ENCODE measurements at regions not wholly inside any gene's neighbourhood (a gene's known extent, or its start where the extent isn't known, plus 50 kb on each side); places are given as distances from the start of the nearest gene placed in this dataset.

DNA sequence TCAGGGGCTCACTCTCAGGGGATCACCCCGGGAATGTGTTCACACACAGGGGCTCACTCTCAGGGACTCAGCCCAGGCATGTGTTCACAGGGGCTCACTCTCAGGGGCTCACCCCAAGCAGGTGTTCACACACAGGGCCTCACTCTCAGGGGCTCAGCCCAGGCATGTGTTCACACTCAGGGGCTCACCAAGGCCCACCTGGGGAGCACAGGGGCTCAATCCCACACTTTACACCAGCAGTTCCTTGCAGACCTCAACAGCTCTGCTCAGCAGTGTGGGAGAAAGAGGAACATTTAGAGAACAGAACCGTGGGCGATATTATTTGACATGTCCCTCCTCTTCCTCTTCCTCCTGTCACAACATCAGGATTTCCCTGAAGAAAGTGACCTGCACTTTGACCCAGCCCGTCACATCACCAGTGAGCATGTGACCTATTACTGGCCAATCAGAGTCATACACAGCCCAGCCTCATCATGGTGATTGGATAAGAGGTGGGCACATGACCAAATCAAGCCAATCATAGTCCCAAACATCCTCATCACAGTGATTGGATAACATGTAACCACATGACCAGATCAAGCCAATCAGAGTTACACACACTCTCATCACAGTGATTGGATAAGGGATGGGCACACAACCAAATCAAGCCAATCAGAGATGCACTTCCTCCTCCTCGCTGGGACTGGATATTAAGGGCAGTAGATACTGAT lies 359.4 kb upstream of the SFSWAP start:
- Histone ChIP-seq H3K27me3 (ENCODE audit: insufficient read depth, poor library complexity, severe bottlenecking) (peaks cover 2% of the 10 kb centered on the region), H3K4me3 (replicated peaks; ENCODE audit: insufficient read depth, low read length) (no peak overlapping the region), H3K27ac (replicated peaks) (no peak overlapping the region)
- DNase-seq (ENCODE audit: low read depth in 1 of 2, low spot score in 1 of 2) = no peak
- TF ChIP-seq, protein P1, sequence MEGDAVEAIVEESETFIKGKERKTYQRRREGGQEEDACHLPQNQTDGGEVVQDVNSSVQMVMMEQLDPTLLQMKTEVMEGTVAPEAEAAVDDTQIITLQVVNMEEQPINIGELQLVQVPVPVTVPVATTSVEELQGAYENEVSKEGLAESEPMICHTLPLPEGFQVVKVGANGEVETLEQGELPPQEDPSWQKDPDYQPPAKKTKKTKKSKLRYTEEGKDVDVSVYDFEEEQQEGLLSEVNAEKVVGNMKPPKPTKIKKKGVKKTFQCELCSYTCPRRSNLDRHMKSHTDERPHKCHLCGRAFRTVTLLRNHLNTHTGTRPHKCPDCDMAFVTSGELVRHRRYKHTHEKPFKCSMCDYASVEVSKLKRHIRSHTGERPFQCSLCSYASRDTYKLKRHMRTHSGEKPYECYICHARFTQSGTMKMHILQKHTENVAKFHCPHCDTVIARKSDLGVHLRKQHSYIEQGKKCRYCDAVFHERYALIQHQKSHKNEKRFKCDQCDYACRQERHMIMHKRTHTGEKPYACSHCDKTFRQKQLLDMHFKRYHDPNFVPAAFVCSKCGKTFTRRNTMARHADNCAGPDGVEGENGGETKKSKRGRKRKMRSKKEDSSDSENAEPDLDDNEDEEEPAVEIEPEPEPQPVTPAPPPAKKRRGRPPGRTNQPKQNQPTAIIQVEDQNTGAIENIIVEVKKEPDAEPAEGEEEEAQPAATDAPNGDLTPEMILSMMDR (IDR thresholded peaks at IDR 0.05; ENCODE audit: insufficient read depth, low read length) = no peak
- TF ChIP-seq SPI1 (IDR thresholded peaks at IDR 0.05; ENCODE audit: borderline replicate concordance, low read depth) = no peak
- TF ChIP-seq GABPA (IDR thresholded peaks at IDR 0.05; ENCODE audit: low read depth) = no peak
- TF ChIP-seq, protein P2, sequence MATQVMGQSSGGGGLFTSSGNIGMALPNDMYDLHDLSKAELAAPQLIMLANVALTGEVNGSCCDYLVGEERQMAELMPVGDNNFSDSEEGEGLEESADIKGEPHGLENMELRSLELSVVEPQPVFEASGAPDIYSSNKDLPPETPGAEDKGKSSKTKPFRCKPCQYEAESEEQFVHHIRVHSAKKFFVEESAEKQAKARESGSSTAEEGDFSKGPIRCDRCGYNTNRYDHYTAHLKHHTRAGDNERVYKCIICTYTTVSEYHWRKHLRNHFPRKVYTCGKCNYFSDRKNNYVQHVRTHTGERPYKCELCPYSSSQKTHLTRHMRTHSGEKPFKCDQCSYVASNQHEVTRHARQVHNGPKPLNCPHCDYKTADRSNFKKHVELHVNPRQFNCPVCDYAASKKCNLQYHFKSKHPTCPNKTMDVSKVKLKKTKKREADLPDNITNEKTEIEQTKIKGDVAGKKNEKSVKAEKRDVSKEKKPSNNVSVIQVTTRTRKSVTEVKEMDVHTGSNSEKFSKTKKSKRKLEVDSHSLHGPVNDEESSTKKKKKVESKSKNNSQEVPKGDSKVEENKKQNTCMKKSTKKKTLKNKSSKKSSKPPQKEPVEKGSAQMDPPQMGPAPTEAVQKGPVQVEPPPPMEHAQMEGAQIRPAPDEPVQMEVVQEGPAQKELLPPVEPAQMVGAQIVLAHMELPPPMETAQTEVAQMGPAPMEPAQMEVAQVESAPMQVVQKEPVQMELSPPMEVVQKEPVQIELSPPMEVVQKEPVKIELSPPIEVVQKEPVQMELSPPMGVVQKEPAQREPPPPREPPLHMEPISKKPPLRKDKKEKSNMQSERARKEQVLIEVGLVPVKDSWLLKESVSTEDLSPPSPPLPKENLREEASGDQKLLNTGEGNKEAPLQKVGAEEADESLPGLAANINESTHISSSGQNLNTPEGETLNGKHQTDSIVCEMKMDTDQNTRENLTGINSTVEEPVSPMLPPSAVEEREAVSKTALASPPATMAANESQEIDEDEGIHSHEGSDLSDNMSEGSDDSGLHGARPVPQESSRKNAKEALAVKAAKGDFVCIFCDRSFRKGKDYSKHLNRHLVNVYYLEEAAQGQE (IDR thresholded peaks at IDR 0.05; ENCODE audit: insufficient replicate concordance, low read depth) = no peak
- TF ChIP-seq POLR2AphosphoS5 (IDR thresholded peaks at IDR 0.05; ENCODE audit: low read depth) = no peak

DNA sequence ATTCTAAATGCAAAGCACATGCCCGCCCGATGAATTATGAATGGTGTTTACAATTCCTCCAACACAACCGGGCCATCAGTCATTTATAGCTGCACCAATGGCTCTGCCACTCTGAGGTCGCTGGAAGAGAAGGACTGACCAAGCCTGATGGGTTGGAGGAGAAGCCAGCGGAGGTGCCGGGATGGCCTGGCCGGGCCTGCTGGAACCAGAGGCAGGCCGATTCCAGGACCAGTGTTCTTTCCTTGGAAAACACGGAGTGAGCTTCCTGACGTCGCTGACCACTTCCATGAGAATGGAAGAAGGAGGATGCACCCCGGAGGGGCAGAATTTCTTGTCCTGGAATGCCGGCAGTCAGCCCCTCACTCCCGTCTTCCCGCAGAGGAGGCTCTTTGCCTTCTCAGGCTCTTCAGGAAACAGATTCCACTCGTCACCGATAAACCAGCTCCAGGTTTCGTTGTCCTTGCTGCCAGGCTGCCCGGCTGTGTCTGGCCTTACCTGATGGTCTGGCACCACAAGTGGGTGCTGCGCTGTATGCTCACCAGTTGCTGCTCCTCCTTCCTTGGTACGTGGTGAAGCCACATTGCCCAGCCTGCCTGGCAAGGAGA lies 358.5 kb upstream of the SFSWAP start:
- Histone ChIP-seq H3K27me3 (ENCODE audit: insufficient read depth, poor library complexity, severe bottlenecking) (peaks cover 2% of the 10 kb centered on the region), H3K4me3 (replicated peaks; ENCODE audit: insufficient read depth, low read length) (no peak overlapping the region), H3K27ac (replicated peaks) (no peak overlapping the region)
- TF ChIP-seq, protein P1 (IDR thresholded peaks at IDR 0.05; ENCODE audit: insufficient read depth, low read length) = no peak
- TF ChIP-seq GABPA (IDR thresholded peaks at IDR 0.05; ENCODE audit: low read depth) (no peak), SPI1 (IDR thresholded peaks at IDR 0.05; ENCODE audit: borderline replicate concordance, low read depth) (no peak), POLR2AphosphoS5 (IDR thresholded peaks at IDR 0.05; ENCODE audit: low read depth) (no peak)
- TF ChIP-seq, protein P2 (IDR thresholded peaks at IDR 0.05; ENCODE audit: insufficient replicate concordance, low read depth) = no peak
- no peak for DNase-seq (ENCODE audit: low read depth in 1 of 2, low spot score in 1 of 2)

DNA sequence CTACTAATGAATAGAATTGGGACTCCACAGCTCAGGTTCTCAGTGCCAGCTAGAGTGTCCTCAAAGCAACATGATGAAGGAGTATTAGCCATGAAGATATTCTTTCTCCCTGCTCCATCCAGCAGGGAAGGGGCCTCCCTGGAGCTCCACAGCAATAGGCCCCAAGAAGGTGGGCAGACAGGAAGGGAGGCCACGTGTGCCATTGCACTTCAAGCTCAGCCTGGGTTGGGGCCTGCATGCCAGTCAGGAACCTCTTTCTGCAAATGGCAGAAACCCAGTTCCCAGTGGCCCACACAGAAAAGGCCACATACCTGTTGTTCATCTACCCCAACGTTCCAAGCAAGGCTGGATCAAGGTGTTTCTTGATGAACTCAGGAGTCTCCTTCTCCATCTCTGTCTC lies 357.5 kb upstream of the SFSWAP start:
- H3K27ac ChIP-seq (replicated peaks) = no peak overlapping the region
- no peak overlapping the region for H3K4me3 ChIP-seq (replicated peaks; ENCODE audit: insufficient read depth, low read length)
- TF ChIP-seq SPI1 (IDR thresholded peaks at IDR 0.05; ENCODE audit: borderline replicate concordance, low read depth) (no peak), POLR2AphosphoS5 (IDR thresholded peaks at IDR 0.05; ENCODE audit: low read depth) (no peak), GABPA (IDR thresholded peaks at IDR 0.05; ENCODE audit: low read depth) (no peak)
- TF ChIP-seq, protein P1 (IDR thresholded peaks at IDR 0.05; ENCODE audit: insufficient read depth, low read length) = no peak
- TF ChIP-seq, protein P2 (IDR thresholded peaks at IDR 0.05; ENCODE audit: insufficient replicate concordance, low read depth) = no peak
- H3K27me3 ChIP-seq (ENCODE audit: insufficient read depth, poor library complexity, severe bottlenecking) = peaks cover 2% of the 10 kb centered on the region
- DNase-seq (ENCODE audit: low read depth in 1 of 2, low spot score in 1 of 2) = no peak
